ENCODE measurements at regions not wholly inside any gene's neighbourhood (a gene's known extent, or its start where the extent isn't known, plus 50 kb on each side); places are given as distances from the start of the nearest gene placed in this dataset.

DNA sequence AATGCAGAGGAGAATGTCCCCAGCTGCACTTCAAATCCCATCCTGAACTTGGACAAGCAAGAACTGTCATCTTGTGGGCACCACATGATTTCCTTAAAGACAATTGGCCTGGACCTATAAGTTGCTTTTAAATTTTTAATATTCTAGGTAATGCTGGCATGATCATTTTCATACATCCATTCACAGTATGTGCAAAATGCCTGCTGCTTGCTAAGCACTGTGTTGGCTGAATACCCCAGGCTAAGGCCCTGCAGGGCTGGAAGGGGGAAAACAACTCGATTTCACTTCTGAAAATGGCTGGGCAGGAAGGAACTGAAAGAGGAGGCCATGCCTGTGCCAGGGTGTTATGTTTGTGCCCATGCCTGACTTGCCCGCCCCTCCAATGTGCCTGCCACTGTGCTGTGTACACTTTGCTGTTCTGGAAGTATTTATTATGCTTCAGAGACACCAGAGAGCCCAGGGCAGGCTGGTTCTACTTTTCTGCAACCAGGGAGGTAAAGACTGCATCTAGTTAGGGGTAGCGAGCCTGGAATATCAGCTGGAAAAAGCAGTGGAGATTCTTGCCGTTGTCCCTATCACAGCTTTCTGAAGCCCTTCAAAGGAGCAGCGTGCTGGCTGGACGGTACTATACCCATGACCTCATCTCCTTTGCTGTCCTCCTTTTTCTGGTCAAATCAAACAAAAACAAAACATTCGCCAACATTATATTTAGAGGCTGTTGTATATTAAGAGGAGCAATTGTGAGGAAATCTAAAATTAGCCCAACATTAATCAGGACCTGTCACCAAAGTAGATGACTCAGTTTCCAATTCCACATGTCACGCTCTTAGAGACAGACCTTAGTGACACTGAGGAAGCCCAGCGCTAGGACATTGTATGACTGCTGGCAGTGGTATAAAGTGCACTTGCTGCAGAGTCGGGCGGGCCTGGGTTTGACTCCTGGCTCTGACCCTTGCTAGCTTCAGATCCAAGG lies 158.1 kb downstream of the DDX1 start (continued):
- no peak for TF ChIP-seq POLR2AphosphoS5 (IDR thresholded peaks at IDR 0.05; ENCODE audit: low read depth, low read length)
- TF ChIP-seq CBX8 (IDR thresholded peaks at IDR 0.05; ENCODE audit: borderline replicate concordance, low read depth, low read length): no peak
